GM12872 (cell line): ENCODE measurements at regions not wholly inside any gene's neighbourhood (a gene's known extent, or its start where the extent isn't known, plus 50 kb on each side); places are given as distances from the start of the nearest gene placed in this dataset.

ENCODE experiments used
- CTCF ChIP-seq: IDR thresholded peaks from 3 replicates; pipeline ENCODE4 v1.5.1; 2011; ENCODE audit warnings: low read depth, mild to moderate bottlenecking, low read length, moderate library complexity; ENCODE audit not compliant: insufficient read depth

DNA sequence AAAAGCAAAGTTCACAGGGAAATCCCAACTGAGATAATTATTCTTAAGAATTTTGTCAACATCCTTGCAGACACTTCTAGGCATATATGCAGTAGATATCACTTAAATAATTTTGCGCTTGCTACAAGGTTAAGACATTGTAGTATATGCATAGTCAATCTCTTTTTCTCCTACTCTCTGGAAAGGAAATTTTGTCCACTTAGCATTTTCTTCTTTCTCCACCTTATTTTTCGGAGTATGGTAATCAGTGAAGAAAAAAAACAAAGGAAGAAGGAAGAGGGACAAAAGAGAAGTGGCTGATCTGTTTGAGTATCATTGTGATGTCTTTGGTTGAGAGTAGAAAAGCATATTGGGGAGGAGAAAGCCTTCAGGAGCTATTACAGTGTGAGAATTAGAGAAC is 104.6 kb downstream of the LACC1 start:
- TF ChIP-seq CTCF, result no peak

GRCh38 chr13:43985422-43986072 is 105.8 kb downstream of the LACC1 start:
- TF ChIP-seq CTCF, result no peak

- TF ChIP-seq CTCF, result no peak
These were observed 106.8 kb downstream of the LACC1 start for GRCh38 chr13:43986421-43986981.

DNA sequence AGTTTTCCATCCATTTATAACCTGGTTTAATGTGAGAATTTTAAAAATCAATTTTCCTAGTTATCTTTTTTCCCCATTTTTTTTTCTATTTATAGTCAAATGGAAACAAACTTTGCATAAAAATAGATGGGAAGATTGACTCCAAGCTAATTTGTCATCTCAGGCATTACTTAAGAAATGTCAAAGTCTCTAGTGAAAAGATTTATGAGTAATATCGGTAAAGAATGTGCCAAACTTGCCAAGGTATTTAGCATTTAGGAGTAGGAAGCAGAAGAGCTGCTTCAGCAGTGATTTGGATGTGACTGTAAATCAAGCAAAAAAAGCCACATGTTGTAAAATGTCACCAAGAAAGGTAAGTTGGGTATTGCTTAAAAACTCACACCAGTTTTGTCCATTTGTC is 108.6 kb downstream of the LACC1 start:
- no peak for TF ChIP-seq CTCF

- no peak for TF ChIP-seq CTCF
These were observed 110.3 kb downstream of the LACC1 start for GRCh38 chr13:43990021-43990420.

GRCh38 chr13:43990829-43991228 is 111.1 kb downstream of the LACC1 start:
- no peak for TF ChIP-seq CTCF

DNA sequence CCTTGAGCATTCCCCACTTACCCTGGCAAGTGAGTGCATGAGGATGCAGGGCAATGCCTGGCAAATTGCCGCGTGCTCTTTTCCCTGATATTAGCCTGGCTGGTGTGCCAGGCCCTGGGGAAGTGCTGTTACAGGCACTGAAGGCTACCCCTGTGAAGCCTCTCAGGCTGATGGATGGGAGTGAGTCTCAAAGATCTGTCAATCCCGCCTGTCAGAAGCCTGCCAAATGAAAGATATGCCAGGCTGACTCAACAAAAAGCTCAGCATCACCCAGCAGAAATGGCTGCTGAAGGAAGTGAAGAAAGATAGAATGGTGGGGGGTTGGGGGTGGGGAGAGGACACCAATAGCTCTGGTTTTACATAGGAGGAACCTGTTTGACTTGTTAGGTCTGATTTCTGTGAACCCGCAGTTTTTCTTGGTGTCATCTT is 112.1 kb downstream of the LACC1 start:
- no peak for TF ChIP-seq CTCF
